Astrocyte (in vitro differentiated cells and primary cell): ENCODE measurements at regions not wholly inside any gene's neighbourhood (a gene's known extent, or its start where the extent isn't known, plus 50 kb on each side); places are given as distances from the start of the nearest gene placed in this dataset.

Experiments used
- EZH2 ChIP-seq: IDR thresholded peaks from 2 replicates; pipeline ENCODE4 v1.6.1; 2012; ENCODE audit warnings: mild to moderate bottlenecking, low read length, inconsistent platforms; ENCODE audit not compliant: insufficient read depth
- TF ChIP-seq, protein P1 (sequence below): IDR thresholded peaks from 2 replicates; pipeline ENCODE4 v1.5.1; 2011; ENCODE audit warnings: low read depth, mild to moderate bottlenecking, inconsistent platforms, low read length, moderate library complexity; ENCODE audit not compliant: insufficient read depth

DNA sequence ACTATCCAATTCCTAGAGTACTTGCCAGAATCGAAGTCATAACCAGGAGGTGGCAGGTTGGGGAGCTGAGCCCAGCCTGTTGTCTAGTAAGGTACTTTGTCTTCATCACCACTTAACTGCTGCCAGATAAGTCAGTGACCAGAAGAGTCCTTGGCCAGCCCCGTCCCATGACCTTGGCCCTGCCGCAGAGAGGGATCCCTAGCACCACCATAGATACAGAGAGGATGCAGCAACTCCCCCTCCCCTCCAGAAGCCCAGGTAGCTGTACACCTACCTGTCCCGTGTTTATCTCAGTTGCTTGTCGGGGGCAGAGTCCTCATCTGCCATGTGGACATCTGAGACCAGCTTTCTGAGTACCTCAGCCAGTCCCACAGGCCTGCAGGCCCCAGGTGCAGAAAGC, 153.6 kb upstream of the TP63 start:
- TF ChIP-seq, protein P1, sequence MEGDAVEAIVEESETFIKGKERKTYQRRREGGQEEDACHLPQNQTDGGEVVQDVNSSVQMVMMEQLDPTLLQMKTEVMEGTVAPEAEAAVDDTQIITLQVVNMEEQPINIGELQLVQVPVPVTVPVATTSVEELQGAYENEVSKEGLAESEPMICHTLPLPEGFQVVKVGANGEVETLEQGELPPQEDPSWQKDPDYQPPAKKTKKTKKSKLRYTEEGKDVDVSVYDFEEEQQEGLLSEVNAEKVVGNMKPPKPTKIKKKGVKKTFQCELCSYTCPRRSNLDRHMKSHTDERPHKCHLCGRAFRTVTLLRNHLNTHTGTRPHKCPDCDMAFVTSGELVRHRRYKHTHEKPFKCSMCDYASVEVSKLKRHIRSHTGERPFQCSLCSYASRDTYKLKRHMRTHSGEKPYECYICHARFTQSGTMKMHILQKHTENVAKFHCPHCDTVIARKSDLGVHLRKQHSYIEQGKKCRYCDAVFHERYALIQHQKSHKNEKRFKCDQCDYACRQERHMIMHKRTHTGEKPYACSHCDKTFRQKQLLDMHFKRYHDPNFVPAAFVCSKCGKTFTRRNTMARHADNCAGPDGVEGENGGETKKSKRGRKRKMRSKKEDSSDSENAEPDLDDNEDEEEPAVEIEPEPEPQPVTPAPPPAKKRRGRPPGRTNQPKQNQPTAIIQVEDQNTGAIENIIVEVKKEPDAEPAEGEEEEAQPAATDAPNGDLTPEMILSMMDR, result no peak
- TF ChIP-seq EZH2, result no peak
